ENCODE measurements at regions not wholly inside any gene's neighbourhood (a gene's known extent, or its start where the extent isn't known, plus 50 kb on each side); places are given as distances from the start of the nearest gene placed in this dataset.
"Not testable (repeated sequence)": the region's sequence is repeated elsewhere in the genome, so short reads cannot be mapped to it uniquely, and the experiment has no call there.

DNA sequence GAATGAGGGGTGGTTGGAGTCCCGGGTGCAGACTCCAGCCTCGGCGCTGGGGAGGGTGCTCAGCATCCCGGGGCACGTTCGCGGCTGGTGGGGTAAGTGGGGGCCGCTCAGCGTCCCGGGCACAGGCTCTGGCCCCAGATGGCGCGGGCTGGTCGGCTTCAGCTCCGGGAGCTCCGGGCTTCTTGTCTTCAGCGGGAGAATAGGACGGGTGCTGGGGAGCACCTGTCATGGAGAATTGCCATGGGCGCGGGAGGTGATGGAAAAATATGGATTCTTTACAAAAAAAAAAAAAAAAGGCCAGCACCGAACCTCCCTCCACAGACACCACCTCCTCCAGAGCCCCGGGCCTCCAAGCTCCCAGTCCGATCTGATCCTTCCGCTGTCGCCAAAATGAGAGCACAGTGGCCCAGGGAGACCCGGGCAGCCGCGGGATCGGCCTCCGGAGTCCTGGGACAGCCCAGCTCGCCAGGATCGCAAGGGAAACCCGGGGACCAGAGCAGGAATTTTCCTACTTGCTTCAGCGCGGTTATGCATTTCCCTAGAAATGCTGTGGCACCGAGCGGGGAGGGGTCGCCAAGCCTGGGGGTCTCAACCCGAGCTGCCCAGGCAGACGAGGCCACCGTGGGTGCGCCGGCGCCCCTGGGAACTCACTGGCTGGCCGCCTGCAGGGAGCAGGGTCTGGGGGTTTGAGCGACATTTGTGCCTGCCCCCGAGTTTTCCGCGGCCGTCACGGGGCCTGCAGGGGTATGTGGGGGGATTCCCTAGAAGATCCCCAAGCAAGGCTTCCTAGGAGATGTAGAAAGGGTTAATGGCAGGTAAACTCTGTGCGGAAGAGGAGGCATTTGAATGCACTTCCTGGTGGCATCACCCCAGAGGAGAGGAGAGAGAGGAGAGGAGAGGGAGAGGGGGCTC is 1336.9 kb downstream of the BRD1 start:
- no peak for DNase-seq

DNA sequence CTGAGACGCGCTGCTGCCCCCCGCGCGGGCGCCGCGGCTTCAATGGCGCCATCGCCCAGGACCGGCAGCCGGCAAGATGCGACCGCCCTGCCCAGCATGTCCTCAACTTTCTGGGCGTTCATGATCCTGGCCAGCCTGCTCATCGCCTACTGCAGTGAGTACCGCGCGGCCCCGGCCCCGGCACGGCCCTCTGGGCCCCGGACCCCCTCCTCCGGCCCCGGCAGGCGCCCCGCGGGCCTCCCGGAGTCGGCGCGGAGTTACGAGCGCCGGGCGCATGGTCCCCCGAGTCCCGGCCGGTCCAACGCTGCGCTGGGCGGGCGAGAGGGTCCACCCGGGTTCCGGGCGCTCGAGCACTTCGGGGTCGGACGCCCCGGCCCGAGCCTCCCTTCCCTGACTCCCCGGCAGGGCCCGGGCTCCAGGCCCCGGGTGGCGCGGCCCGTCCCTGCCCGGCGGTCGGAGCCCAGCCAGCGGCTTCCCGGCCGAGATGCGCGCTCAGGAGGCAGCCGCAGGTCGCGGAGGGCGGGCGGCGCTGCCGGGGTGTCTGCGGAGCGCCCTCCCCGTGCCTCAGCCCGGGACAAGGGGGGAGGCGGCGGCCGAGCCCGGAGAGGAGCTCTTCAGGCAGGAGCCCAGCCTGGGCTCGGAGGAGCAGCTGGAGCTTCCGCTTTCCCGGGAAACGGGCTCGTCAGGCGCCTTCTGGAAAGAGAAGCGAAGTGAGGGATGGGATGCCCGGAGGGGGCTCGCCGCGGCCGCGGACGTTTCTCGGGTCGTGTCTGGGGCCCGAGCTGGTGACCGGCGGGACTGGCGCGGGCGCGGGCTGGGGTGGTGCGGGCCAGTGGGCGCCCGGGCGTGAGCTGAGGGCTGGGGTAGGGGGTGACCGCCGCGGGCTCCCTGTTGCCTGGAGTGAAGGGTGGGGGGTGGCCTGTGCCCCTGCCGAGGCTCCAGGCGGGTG is 1337.8 kb downstream of the BRD1 start:
- peak in 5 of 56 donors; percentile 28 to 39 (median 30) for DNase-seq

DNA sequence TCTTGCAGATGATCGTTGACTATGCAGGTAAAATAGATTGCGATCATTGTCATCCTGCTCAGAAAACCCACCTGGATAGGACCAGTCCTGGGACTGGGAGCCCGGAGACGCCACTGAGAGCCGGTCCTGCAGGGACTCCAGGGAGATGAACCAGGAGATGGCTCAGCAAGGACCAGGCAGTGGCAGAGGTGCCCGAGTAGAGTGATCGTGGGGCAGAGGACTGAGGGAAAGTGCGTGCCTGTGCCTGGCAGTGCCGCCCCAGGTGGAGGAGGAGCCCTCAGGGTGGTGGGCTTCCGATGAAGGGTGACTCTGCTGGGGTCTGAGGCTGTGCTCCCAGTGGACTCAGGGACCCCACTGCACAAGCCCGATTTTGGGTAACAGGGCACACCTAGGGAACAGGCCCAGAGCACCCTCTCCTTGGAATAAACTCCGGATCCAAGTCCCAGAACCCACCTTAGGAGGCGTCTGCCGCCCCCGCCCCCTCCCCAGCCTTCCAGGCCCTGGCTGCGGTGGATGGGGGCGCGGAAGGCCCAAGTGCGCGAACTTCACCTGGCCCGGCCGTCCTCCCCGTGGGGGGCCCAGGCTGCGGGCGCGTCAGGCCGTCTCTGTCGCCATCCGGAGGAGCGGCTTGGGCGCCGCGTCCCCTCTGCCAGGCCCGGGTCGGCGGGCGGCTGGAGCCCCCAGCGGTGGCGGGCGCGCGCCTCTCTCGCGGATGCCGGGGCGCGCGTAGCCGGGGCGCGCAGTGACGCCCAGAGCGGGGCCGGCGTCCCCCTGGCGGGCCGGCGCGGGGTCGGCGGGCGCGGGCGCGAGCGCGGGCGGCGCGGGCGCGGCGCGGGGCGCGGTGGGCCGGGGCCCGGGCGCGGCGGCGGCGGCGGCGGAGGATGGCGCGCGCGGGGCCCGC is 1338.8 kb downstream of the BRD1 start:
- DNase-seq: peak in 8 of 56 donors; percentile 13 to 62 (median 25)

DNA sequence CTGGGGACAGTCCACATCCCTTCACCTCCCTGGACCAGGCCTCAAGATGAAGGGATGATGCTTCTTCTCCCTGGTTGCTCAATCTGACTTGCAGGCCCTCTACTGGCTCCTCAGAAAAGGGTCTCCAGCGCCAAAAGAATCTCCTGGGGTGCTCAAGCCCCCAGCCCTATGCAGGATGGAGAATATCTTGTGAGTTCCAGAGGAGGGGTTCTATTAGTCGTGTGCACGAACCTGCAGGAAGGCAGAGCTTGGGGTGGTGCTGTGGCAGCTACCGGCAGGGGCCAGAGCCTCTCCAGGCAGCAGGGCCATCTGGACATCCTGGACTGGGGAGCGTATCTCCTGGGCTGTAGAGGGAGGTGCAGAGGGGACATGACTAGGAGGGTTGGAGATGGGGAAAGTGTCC is 1339.5 kb downstream of the BRD1 start:
- no peak for DNase-seq

DNA sequence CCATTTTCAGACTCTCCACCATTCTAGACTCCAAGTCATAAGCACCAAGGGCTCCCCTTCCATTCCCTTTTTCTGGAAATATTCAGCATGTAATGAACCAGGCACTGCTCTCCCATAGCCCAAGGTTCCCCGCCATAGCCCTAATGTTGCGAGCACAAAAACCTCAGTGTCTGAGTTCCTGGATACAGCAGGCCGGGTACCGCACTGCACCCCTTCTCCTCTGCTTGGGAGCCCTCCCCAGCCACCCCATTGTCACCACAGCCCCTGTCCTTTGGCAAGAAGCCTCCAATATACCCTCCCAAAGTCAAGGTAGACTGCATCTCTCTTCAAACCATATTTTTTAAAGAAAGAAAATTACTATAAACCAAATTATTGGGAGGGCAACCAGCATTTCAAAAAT is 1341.1 kb downstream of the BRD1 start:
- no peak for DNase-seq

DNA sequence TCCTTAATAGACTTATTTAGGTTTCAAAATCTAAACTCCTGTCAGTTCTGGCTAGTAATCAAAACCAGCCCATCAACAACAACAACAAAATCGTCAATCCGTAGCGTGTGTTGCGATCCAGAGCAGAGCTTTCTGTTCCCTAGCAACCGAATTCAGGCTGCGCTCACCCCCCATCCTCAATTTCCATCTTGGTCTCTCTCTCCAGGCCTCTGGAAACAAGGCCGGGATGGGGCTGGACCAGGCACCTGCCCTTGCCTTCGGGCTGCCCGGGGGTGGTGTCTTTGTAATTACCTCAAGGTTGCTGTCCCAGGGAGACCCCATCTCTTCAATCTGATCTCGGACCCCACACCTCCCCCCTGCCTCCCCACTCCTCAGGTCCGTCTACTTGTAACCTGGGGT is 1341.5 kb downstream of the BRD1 start:
- peak in 1 of 56 donors; percentile 28 for DNase-seq

DNA sequence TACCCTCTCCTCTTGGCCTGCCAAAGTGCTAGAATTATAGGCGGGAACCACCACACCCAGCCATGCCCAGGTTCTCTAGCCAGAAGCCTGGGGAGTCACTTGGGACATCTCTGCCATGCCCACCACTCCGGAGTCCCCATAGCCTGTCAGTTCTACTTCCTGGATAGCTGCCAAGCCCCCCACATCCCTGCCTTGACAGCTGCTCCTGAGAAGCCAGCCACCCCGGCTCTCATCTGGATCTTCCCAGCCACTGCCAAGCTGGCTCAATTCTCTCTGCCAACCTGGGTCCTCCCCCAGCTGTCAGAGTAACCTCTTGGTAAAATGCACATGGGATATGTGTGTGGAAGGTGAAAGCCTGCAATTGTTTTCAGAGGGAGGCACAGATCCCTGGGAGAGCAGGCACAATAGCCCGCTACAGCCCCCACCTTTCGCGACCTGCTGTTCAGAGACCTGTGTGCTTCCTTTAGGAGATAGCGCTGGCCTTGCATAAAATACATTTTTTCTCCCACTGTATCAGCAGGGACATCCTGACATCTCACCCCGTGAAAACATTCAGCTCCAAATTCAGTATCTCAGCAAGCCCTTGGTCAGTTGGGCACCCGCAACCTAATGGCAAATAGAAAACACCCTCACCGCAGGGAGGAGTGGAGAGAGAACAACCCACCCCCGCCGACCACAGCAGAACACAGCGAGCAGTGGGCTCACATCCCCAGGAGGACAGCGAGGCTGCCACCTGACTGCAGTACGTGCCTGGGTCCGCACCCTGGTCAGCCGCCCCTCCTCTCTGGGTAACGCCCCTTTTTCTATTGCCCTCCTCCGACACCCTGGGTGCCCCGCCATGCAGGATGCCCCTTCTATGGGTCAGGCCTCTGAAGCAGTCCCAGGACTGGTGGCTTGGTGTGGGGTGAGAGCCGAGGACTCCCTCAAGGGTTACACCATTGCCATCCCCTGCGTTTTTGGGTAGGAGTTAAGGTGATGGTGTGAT is 1342.2 kb downstream of the BRD1 start:
- no peak for DNase-seq

DNA sequence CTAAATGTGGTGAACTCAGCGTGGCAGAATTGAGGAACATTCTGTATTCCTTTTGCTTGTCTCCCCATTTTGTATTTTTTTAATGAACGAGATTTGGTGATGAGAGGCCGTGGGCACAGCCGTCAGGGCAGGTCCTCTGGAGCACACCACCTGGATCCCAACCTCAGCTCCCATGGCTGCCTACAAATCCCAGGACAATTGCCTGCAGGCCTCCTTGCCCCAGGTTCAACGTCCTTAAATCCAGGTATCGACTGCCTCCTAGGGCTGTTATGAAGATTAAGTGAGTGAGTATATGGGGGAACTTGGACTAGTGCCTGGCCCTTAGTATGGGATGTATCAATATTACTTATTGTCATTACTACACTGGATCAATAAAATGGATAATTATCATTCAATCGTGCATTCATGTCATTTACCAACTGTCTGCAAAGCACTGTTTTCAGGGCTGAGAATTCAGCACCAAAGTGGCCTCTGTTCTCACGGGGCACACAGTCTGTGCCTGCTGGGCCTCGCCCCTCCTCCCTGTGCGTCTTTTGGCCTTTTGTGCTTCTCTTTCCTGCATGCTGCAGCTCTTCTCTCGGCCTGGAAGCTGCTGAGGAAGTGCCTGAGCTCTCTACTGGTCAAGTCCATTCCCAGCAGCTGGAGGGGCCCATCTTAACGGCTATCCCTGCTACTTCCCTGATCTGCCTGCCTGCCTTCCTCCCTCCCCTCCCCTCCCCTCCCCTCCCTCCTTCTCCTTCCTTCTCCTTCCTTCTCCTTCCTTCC is 1343.7 kb downstream of the BRD1 start:
- DNase-seq: peak in 1 of 56 donors; percentile 8

DNA sequence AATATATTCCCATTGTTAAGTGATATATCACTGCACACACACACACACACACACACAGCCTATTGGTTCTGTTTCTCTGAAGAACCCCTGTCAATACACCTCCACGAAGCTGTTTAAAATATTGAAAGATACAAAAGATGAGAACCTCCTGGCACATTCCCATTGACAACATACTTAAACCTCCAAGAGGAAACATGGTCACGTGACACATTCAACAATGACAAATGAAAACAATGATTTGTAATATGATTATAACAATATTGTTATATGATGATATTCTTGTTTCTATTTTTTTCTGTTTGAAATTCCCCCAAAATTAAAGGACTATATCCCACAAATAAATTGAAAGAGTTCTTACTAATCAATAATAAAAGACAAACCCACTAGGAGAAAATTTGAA is 1344.9 kb downstream of the BRD1 start:
- DNase-seq: no peak

DNA sequence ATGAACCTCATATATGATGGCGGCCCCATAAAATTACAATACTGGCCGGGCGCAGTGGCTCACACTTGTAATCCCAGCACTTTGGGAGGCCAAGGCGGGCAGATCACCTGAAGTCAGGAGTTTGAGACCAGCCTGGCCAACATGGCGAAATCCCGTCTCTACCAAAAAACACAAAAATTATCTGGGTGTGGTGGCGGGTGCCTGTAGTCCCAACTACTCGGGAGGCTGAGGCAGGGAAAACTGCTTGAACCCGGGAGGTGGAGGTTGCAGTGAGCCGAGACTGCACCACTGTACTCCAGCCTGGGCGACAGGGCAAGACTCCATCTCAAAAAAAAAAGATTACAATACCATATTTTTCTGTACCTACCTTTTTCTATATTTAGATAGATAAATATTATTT is 1345.5 kb downstream of the BRD1 start:
- DNase-seq: not testable (repeated sequence)

DNA sequence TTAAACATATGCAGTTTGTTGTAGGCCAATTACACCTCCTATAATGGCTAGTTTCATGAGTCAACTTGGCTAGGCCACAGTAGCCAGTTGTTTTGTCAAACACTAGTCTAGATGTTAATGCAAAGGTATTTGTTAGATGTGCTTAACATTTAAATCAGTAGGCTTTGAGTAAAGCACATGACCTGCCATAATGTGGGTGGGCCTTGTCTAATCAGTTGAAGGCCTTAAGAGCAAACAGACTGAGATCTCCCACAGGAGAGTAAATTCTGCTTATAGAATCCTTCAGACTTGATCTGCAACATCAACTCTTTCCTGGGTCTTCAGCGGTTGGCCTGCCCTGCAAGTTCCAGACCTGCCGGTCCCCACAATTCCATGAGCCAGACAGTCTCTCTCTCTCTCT is 1345.9 kb downstream of the BRD1 start:
- DNase-seq: no peak

DNA sequence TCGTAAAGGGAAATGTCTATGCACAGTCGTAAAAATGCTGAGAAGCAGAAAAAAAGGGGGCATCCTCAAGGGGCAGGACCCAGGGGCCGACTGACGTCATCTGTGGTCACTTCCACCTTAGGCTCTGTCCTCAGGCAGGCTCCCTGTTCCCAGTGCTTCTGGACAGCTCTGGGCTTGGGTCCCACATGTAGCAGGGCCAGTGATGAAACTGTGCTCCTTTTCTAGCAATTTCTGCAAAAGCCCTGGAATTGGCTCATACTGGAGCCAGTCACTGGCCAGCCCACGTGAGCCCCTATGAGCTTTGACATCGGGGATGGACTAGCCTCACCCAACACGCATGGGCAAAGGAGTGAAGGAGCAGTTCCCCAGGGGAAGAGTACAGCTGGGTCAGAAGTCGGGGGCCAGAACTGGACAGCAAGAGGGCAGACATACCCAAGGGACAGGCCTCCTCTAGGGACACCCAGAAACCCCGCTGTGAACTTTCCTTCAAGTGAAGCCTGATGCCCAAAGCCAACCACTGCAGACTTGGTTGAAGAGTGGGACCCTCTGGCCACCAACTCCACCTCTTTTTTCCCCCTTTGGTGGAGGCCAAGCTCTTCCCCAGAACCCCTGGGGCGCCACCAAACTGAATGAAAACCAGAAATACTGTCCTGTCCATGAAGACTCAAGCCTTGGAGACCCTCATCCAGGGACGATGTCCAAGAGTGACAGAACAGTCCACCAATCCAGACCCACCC is 1349.0 kb downstream of the BRD1 start:
- DNase-seq: no peak

DNA sequence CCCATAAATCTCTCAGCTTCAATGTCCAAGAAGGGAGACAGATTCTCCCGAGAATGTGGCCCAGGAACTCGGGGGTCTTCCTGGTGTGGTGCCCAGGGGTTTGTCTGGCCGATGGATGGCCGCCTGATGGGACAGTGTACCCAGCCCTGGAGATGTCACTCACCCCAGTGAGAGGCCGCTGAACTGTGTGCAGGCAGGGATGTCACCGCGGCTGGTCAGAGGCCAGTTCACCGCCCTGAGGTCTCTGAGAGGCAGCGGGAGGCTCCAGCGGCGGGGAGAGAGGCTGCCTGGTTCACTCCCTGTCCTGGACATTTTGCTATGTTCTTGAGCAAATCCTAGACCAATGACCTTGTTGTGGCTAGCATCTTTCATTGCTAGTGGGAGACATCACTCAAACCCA is 1349.5 kb downstream of the BRD1 start:
- no peak for DNase-seq

DNA sequence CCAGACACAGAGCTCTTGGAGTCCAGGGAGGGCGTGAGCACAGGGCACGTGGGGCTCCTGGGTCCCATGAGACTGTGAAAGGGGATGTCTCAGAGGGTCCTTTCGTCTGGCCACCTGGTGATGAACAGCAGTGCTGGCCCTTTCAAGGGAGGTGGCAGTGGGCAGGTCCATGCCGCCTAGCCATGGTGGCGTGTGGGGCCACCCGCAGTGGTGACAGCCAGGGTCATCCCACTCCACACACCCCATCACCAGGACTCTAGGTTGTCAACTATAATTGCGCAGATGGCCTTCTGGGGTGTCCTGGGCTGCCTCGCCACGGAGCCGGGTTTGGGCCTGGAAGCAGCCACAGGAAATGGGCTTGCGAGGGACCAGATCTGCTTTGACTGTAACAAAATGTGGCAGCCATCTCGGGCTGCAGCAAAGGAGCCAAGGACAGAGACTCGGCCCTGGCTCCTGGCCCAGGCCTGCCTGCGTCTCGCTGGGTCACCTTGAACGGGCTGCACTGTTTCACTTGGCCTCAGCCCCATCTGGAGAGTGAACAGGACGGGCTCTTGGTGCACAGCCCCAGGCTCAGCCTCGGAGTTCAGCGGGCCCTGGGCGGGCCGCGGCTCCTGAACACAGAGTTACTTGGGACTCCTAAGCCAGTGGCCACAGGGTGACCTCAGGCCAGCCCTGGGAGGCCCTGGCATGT is 1350.5 kb downstream of the BRD1 start:
- DNase-seq: peak in 23 of 56 donors; percentile 27 to 79 (median 47)

DNA sequence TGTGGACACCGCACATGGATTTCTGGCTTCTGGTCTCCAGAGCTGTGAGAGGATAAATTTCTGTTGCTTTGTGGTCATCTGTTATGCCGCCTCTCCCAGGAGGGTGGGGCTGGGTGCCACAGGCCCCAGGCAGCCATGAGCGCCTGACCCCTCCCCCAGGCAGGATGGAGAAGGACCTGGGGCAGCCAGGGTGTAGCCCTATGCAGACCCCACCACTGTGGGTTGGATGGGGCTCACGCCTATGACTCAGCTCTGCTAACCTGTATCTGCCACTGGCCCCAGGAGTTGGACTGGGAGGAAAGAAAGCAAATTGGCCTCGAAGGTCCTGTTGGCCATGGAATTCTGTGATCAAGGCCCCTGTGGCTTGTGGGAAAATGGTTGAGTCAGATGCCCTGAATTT is 1351.1 kb downstream of the BRD1 start:
- no peak for DNase-seq

DNA sequence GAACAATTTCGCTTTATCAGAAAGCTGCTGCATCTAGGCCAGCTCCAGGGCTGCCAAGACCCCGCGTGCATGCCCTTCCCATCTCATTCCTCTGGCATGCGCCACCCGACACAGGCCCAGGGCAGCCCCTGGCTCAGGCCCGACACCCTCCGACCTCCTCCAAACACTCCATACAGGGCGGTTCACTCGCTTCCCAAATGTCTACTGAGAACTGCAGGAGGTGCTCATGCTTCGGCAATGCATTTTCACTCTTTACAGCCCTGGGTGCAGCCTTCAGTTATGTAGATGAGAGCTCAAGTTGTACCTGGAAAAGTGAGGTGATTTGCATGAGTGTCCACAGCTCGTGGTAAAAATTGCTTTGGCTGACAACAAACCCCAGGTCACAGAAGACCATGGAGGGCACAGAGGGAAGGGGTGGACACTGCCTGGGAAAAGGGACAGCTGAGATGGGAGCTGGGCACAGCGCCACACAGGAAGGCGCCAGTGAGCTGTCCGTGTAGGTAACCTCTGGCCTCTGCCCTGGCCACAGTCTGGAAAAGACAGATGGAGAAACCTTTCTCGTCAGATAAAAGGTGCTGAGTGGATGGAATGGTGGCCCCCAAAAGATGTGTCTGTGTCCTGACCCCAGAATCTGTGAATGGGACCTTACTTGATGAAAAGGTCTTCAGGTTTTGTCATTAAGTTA is 1351.9 kb downstream of the BRD1 start:
- DNase-seq: no peak

DNA sequence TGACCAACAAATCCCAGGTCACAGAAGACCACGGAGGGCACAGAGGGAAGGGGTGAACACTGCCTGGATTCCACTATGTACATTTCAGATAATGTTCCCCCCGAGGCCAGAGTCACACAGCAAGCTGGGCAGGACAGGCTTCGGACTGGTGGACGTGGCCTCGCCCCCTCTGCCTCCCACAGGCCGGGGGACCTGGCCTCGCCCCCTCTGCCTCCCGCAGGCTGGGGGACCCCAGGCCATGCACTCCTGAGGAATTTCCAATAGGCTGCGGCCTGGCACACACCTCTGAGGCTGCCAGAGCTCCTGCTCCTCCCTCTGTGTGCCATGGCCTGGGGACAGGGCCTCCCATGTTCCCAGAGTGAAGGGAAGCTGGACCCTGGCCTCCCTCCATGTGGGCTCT is 1352.8 kb downstream of the BRD1 start:
- DNase-seq: no peak
